H1 (cell line): ENCODE measurements at regions not wholly inside any gene's neighbourhood (a gene's known extent, or its start where the extent isn't known, plus 50 kb on each side); places are given as distances from the start of the nearest gene placed in this dataset.

Experiments
- EZH2 ChIP-seq: fragments of 200-600 bp; sonication (generic); IDR thresholded peaks from 2 replicates; pipeline ENCODE4 v1.7.1; 2012; ENCODE audit warnings: low read depth, mild to moderate bottlenecking, moderate library complexity, low read length, inconsistent platforms; ENCODE audit not compliant: severe bottlenecking
- HDAC6 ChIP-seq: IDR thresholded peaks from one replicate; pipeline ENCODE4 v1.7.1; 2012; ENCODE audit warnings: low read depth, mild to moderate bottlenecking, inconsistent platforms, low read length, moderate library complexity
- TAF1 ChIP-seq: IDR thresholded peaks from 2 replicates; pipeline ENCODE4 v1.6.1; 2011; ENCODE audit warnings: mild to moderate bottlenecking, low read depth, low read length

GRCh38 chr12:11984417-11984816 lies 86.3 kb upstream of the BCL2L14 start:
- TF ChIP-seq EZH2 (no peak), HDAC6 (no peak), TAF1 (no peak)
